Activated CD4-positive, alpha-beta memory T cell treated with anti-CD3 and anti-CD28 coated beads, Interleukin-2, amount 10 ng/mL, durations not matched to agents 7 days and 5 days (primary cell): ENCODE measurements at regions not wholly inside any gene's neighbourhood (a gene's known extent, or its start where the extent isn't known, plus 50 kb on each side); places are given as distances from the start of the nearest gene placed in this dataset.

Experiments
- CTCF ChIA-PET: fragments of 350-600 bp; sonication (Branson Sonifier 250); formaldehyde crosslinking; loops from one replicate; lab custom pipeline; 2021; ENCODE audit warnings: antibody characterized with exemption, inconsistent platforms; lab: Charles Lee
- POLR2A ChIA-PET: fragments of 350-600 bp; sonication (Branson Sonifier 250); formaldehyde crosslinking; loops from one replicate; lab custom pipeline; 2021; ENCODE audit warnings: antibody characterized with exemption; lab: Charles Lee
- DNase-seq: peaks from one replicate; pipeline ENCODE4 v3.0.0-alpha.2; 2020
- H3K27ac Mint-ChIP-seq: one replicate; pipeline ENCODE4 v1.8.0; 2021; ENCODE audit warnings: mild to moderate bottlenecking, mixed read lengths
- H3K27me3 Mint-ChIP-seq: one replicate; pipeline ENCODE4 v1.8.0; 2021; ENCODE audit warnings: mixed read lengths
- H3K36me3 Mint-ChIP-seq: one replicate; pipeline ENCODE4 v1.8.0; 2021; ENCODE audit warnings: low read depth, mixed read lengths
- H3K4me1 Mint-ChIP-seq: one replicate; pipeline ENCODE4 v1.8.0; 2021; ENCODE audit warnings: mixed read lengths
- H3K4me3 Mint-ChIP-seq: one replicate; pipeline ENCODE4 v1.8.0; 2021; ENCODE audit warnings: mild to moderate bottlenecking, mixed read lengths
- H3K9me3 Mint-ChIP-seq: one replicate; pipeline ENCODE4 v1.8.0; 2021; ENCODE audit warnings: mixed read lengths

GRCh38 chr3:42037318-42037945, 53.7 kb upstream of the TRAK1 start:
- CTCF ChIA-PET = interaction anchor here (0.9 kb wide), 1 partner anchor 12 kb away, joined by 3 read pairs; no protein-coding TSS in a partner anchor
- Mint-ChIP-seq H3K36me3 (peaks cover 8% of the 10 kb centered on the region), H3K27ac (no peak overlapping the region), H3K4me1 (no peaks in the 10 kb centered on the region), H3K9me3 (no peaks in the 10 kb centered on the region), H3K4me3 (no peak overlapping the region), H3K27me3 (no peaks in the 10 kb centered on the region)
- DNase-seq = no peak
- POLR2A ChIA-PET = no interaction called here

GRCh38 chr3:42036483-42036823, 54.7 kb upstream of the TRAK1 start:
- ChIA-PET CTCF (no interaction called here), POLR2A (no interaction called here)
- H3K36me3 Mint-ChIP-seq = peaks cover 8% of the 10 kb centered on the region
- no peak for DNase-seq
- no peaks in the 10 kb centered on the region for H3K27me3 Mint-ChIP-seq
- no peaks in the 10 kb centered on the region for H3K9me3 Mint-ChIP-seq
- H3K4me3 Mint-ChIP-seq = no peak overlapping the region
- no peak overlapping the region for H3K27ac Mint-ChIP-seq
- no peaks in the 10 kb centered on the region for H3K4me1 Mint-ChIP-seq

GRCh38 chr3:42035816-42036482, 55.2 kb upstream of the TRAK1 start:
- Mint-ChIP-seq H3K9me3 (no peaks in the 10 kb centered on the region), H3K36me3 (peaks cover 8% of the 10 kb centered on the region), H3K27me3 (no peaks in the 10 kb centered on the region), H3K4me3 (no peak overlapping the region), H3K27ac (no peak overlapping the region), H3K4me1 (no peaks in the 10 kb centered on the region)
- DNase-seq = no peak
- CTCF ChIA-PET = no interaction called here
- POLR2A ChIA-PET = no interaction called here

GRCh38 chr3:42035007-42035406, 56.1 kb upstream of the TRAK1 start:
- DNase-seq = no peak
- H3K4me1 Mint-ChIP-seq = no peaks in the 10 kb centered on the region
- no peaks in the 10 kb centered on the region for H3K27me3 Mint-ChIP-seq
- H3K9me3 Mint-ChIP-seq = no peaks in the 10 kb centered on the region
- H3K36me3 Mint-ChIP-seq = peaks cover 8% of the 10 kb centered on the region
- H3K27ac Mint-ChIP-seq = no peak overlapping the region
- ChIA-PET POLR2A (no interaction called here), CTCF (no interaction called here)
- no peak overlapping the region for H3K4me3 Mint-ChIP-seq

GRCh38 chr3:42033741-42034140, 57.4 kb upstream of the TRAK1 start:
- no peaks in the 10 kb centered on the region for H3K4me1 Mint-ChIP-seq
- no peaks in the 10 kb centered on the region for H3K9me3 Mint-ChIP-seq
- H3K4me3 Mint-ChIP-seq = no peak overlapping the region
- no peaks in the 10 kb centered on the region for H3K27me3 Mint-ChIP-seq
- H3K36me3 Mint-ChIP-seq = peaks cover 8% of the 10 kb centered on the region
- POLR2A ChIA-PET = no interaction called here
- CTCF ChIA-PET = no interaction called here
- no peak overlapping the region for H3K27ac Mint-ChIP-seq
- DNase-seq = no peak

GRCh38 chr3:42032693-42033349, 58.3 kb upstream of the TRAK1 start:
- Mint-ChIP-seq H3K4me1 (no peaks in the 10 kb centered on the region), H3K27me3 (no peaks in the 10 kb centered on the region), H3K36me3 (peaks cover 8% of the 10 kb centered on the region)

GRCh38 chr3:42031808-42032480, 59.2 kb upstream of the TRAK1 start:
- POLR2A ChIA-PET = no interaction called here

More at GRCh38 chr3:42032693-42033349, 58.3 kb upstream of the TRAK1 start:
- DNase-seq = no peak
- POLR2A ChIA-PET = no interaction called here
- Mint-ChIP-seq H3K4me3 (no peak overlapping the region), H3K9me3 (peaks cover 3% of the 10 kb centered on the region), H3K27ac (no peak overlapping the region)
- CTCF ChIA-PET = no interaction called here

GRCh38 chr3:42028474-42028873, 62.7 kb upstream of the TRAK1 start:
- no peak overlapping the region for H3K4me3 Mint-ChIP-seq
- H3K36me3 Mint-ChIP-seq = no peaks in the 10 kb centered on the region
- ChIA-PET POLR2A (no interaction called here), CTCF (no interaction called here)
- peaks cover 3% of the 10 kb centered on the region for H3K9me3 Mint-ChIP-seq
- no peak for DNase-seq
- peaks cover 19% of the 10 kb centered on the region for H3K4me1 Mint-ChIP-seq
- no peaks in the 10 kb centered on the region for H3K27me3 Mint-ChIP-seq
- no peak overlapping the region for H3K27ac Mint-ChIP-seq

More at GRCh38 chr3:42031808-42032480, 59.2 kb upstream of the TRAK1 start:
- no peaks in the 10 kb centered on the region for H3K4me1 Mint-ChIP-seq
- peaks cover 8% of the 10 kb centered on the region for H3K36me3 Mint-ChIP-seq
- no peaks in the 10 kb centered on the region for H3K27me3 Mint-ChIP-seq
- H3K9me3 Mint-ChIP-seq = peaks cover 3% of the 10 kb centered on the region
- no peak overlapping the region for H3K4me3 Mint-ChIP-seq
- CTCF ChIA-PET = no interaction called here
- no peak for DNase-seq
- no peak overlapping the region for H3K27ac Mint-ChIP-seq

- Mint-ChIP-seq H3K4me1 (peaks cover 24% of the 10 kb centered on the region), H3K27me3 (no peaks in the 10 kb centered on the region)
- CTCF ChIA-PET = interaction anchor here (0.7 kb wide), 1 partner anchor 16 kb away, joined by 3 read pairs; no protein-coding TSS in a partner anchor
These were observed 63.6 kb upstream of the TRAK1 start for GRCh38 chr3:42027571-42027970.

GRCh38 chr3:42025370-42026138, 63.7 kb upstream of the ULK4 start:
- Mint-ChIP-seq H3K36me3 (peaks cover 4% of the 10 kb centered on the region), H3K27ac (no peak overlapping the region), H3K27me3 (no peaks in the 10 kb centered on the region), H3K4me1 (peaks cover 37% of the 10 kb centered on the region), H3K4me3 (no peak overlapping the region), H3K9me3 (peaks cover 3% of the 10 kb centered on the region)
- ChIA-PET POLR2A (no interaction called here), CTCF (interaction anchor here (0.6 kb wide), 1 partner anchor 73 kb away, joined by 3 read pairs; no protein-coding TSS in a partner anchor)
- DNase-seq = no peak

More at GRCh38 chr3:42027571-42027970, 63.6 kb upstream of the TRAK1 start:
- Mint-ChIP-seq H3K36me3 (peaks cover 4% of the 10 kb centered on the region), H3K27ac (no peak overlapping the region), H3K9me3 (peaks cover 3% of the 10 kb centered on the region), H3K4me3 (no peak overlapping the region)
- POLR2A ChIA-PET = no interaction called here
- no peak for DNase-seq

- Mint-ChIP-seq H3K4me1 (peaks cover 41% of the 10 kb centered on the region), H3K27me3 (no peaks in the 10 kb centered on the region), H3K36me3 (peaks cover 4% of the 10 kb centered on the region), H3K27ac (no peak overlapping the region), H3K9me3 (peaks cover 3% of the 10 kb centered on the region), H3K4me3 (no peak overlapping the region)
- POLR2A ChIA-PET = no interaction called here
- CTCF ChIA-PET = interaction anchor here (1.6 kb wide), 1 partner anchor 167 kb away, joined by 4 read pairs; no protein-coding TSS in a partner anchor
- DNase-seq = no peak
These were observed 62.9 kb upstream of the ULK4 start for GRCh38 chr3:42024591-42025351.

GRCh38 chr3:42023380-42023779, 61.5 kb upstream of the ULK4 start:
- DNase-seq = no peak
- Mint-ChIP-seq H3K36me3 (peaks cover 4% of the 10 kb centered on the region), H3K4me1 (peaks cover 41% of the 10 kb centered on the region), H3K9me3 (peaks cover 2% of the 10 kb centered on the region), H3K4me3 (no peak overlapping the region), H3K27ac (no peak overlapping the region), H3K27me3 (no peaks in the 10 kb centered on the region)
- ChIA-PET POLR2A (no interaction called here), CTCF (no interaction called here)
